ENCODE measurements at regions not wholly inside any gene's neighbourhood (a gene's known extent, or its start where the extent isn't known, plus 50 kb on each side); places are given as distances from the start of the nearest gene placed in this dataset.
"Not testable (repeated sequence)": the region's sequence is repeated elsewhere in the genome, so short reads cannot be mapped to it uniquely, and the experiment has no call there.

DNA sequence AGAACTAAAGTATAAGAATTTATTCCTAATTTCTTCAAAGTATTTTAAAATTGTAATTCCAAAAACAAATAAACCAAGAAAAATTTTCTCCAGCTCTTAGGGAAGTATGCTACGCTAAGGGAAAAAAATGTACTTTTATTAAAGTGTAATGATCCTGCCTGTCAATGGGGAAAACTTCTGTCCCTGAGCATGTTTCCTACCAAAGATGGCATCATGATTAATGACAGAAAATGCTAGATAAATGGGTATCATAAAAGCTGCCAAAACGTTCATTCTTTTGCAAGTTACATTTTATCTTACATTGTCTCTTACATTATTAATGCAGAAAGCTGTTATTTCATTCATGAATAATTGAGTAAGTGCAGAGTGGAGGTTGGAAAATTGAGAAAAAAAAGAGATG lies 443.4 kb downstream of the TECRL start:
- no peaks in the 10 kb centered on the region for H3K27me3 ChIP-seq (replicated peaks; ENCODE audit: control insufficient read depth, insufficient read depth, low read length)
- no peaks in the 10 kb centered on the region for H3K36me3 ChIP-seq (ENCODE audit: control insufficient read depth, insufficient read depth, low read length)
- no peak overlapping the region for H3K4me3 ChIP-seq (replicated peaks; ENCODE audit: low read depth, low read length)
- no peak for DNase-seq (ENCODE audit: extremely low read depth, insufficient read length)
- TF ChIP-seq, protein P1, sequence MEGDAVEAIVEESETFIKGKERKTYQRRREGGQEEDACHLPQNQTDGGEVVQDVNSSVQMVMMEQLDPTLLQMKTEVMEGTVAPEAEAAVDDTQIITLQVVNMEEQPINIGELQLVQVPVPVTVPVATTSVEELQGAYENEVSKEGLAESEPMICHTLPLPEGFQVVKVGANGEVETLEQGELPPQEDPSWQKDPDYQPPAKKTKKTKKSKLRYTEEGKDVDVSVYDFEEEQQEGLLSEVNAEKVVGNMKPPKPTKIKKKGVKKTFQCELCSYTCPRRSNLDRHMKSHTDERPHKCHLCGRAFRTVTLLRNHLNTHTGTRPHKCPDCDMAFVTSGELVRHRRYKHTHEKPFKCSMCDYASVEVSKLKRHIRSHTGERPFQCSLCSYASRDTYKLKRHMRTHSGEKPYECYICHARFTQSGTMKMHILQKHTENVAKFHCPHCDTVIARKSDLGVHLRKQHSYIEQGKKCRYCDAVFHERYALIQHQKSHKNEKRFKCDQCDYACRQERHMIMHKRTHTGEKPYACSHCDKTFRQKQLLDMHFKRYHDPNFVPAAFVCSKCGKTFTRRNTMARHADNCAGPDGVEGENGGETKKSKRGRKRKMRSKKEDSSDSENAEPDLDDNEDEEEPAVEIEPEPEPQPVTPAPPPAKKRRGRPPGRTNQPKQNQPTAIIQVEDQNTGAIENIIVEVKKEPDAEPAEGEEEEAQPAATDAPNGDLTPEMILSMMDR (IDR thresholded peaks at IDR 0.05; ENCODE audit: insufficient read depth, low read length, poor library complexity, severe bottlenecking): no peak

DNA sequence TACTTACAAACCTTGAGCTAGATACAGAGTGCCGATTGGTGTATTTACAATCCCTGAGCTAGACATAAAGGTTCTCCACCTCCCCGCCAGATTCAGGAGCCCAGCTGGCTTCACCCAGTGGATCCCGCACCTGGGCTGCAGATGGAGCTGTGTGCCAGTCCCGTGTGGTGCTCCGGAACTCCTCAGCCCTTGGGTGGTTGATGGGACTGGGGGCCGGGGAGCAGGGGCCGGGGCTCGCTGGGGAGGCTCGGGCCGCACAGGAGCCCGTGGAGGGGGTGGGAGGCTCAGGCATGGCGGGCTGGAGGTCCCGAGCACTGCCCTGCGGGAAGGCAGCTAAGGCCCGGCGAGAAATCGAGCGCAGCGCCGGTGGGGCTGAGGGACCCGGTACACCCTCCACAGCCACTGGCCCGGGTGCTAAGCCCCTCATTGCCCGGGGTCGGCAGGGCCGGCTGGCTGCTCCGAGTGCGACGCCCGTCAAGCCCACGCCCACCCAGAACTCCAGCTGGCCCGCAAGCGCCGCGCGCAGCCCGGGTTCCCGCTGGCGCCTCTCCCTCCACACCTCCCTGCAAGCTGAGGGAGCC lies 466.5 kb downstream of the TECRL start:
- not testable (repeated sequence) for DNase-seq (ENCODE audit: extremely low read depth, insufficient read length); H3K27me3 ChIP-seq (replicated peaks; ENCODE audit: control insufficient read depth, insufficient read depth, low read length); H3K4me3 ChIP-seq (replicated peaks; ENCODE audit: low read depth, low read length); H3K36me3 ChIP-seq (ENCODE audit: control insufficient read depth, insufficient read depth, low read length)

DNA sequence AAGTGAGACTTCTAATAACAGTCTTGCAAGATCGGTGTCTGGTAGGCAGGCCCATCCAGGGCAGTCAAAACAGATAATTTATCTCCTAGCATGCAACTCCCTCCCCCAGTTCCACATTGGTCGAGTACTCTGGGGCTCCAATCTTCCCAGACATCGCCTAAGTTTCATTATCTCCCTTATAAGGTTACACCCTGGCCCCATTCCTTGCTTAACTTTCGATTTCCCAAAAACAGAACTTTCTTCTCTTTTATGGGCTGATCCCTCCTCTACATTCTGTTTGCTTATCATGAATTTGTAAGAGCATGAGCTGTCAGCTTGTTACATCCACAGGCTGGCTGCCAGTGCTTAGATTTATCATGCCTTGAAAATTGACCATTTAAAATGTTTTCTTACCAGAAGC lies 471.3 kb downstream of the TECRL start:
- TF ChIP-seq, protein P1 (IDR thresholded peaks at IDR 0.05; ENCODE audit: insufficient read depth, low read length, poor library complexity, severe bottlenecking): no peak

DNA sequence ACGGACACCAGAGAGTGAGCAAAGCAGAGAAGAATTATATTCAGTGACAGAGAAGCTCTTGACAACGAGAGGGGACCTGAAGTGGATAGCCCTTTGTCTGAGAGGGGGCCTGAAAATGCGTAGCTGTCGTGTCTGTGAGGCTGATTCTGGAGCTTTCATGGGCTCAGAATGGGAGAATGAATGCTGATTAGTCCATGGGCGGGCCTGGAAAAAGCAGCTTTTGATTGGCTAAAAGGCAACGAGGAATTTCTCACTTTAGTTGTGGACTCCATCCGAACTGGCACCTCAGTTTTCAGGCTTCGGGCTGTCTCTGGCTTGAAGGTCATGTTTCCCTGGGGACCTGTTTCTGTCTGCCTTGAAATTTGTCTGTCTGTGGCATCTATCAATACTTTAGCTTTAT lies 487.1 kb downstream of the TECRL start:
- Histone ChIP-seq H3K4me3 (replicated peaks; ENCODE audit: low read depth, low read length) (no peak overlapping the region), H3K27me3 (replicated peaks; ENCODE audit: control insufficient read depth, insufficient read depth, low read length) (no peaks in the 10 kb centered on the region), H3K36me3 (ENCODE audit: control insufficient read depth, insufficient read depth, low read length) (no peaks in the 10 kb centered on the region)
- TF ChIP-seq, protein P1 (IDR thresholded peaks at IDR 0.05; ENCODE audit: insufficient read depth, low read length, poor library complexity, severe bottlenecking): no peak
- no peak for DNase-seq (ENCODE audit: extremely low read depth, insufficient read length)

More for the DNA sequence above, 471.3 kb downstream of the TECRL start:
- H3K4me3 ChIP-seq (replicated peaks; ENCODE audit: low read depth, low read length): no peak overlapping the region
- H3K36me3 ChIP-seq (ENCODE audit: control insufficient read depth, insufficient read depth, low read length): no peaks in the 10 kb centered on the region
- no peaks in the 10 kb centered on the region for H3K27me3 ChIP-seq (replicated peaks; ENCODE audit: control insufficient read depth, insufficient read depth, low read length)
- no peak for DNase-seq (ENCODE audit: extremely low read depth, insufficient read length)

DNA sequence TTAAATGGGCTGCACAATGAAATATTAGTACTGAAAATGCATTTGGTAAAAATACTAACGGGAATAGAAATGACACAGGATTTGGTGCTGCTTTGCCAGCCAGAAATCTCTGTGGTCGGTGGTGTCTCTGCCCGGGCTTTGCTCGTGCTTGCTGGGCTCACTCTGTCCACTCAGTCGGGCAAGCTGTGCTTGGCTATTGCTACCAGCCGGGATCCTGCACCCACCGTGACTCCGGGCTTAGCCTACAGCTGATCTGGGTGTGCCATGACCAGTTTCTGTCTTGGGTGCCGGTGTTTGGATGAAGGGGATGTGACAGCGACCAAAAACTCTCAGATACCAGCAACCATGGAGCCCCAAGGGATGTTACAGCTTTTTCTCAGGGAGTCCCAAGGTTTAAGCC lies 487.7 kb downstream of the TECRL start:
- DNase-seq (ENCODE audit: extremely low read depth, insufficient read length): no peak
- no peaks in the 10 kb centered on the region for H3K36me3 ChIP-seq (ENCODE audit: control insufficient read depth, insufficient read depth, low read length)
- TF ChIP-seq, protein P1 (IDR thresholded peaks at IDR 0.05; ENCODE audit: insufficient read depth, low read length, poor library complexity, severe bottlenecking): no peak
- no peak overlapping the region for H3K4me3 ChIP-seq (replicated peaks; ENCODE audit: low read depth, low read length)
- no peaks in the 10 kb centered on the region for H3K27me3 ChIP-seq (replicated peaks; ENCODE audit: control insufficient read depth, insufficient read depth, low read length)

DNA sequence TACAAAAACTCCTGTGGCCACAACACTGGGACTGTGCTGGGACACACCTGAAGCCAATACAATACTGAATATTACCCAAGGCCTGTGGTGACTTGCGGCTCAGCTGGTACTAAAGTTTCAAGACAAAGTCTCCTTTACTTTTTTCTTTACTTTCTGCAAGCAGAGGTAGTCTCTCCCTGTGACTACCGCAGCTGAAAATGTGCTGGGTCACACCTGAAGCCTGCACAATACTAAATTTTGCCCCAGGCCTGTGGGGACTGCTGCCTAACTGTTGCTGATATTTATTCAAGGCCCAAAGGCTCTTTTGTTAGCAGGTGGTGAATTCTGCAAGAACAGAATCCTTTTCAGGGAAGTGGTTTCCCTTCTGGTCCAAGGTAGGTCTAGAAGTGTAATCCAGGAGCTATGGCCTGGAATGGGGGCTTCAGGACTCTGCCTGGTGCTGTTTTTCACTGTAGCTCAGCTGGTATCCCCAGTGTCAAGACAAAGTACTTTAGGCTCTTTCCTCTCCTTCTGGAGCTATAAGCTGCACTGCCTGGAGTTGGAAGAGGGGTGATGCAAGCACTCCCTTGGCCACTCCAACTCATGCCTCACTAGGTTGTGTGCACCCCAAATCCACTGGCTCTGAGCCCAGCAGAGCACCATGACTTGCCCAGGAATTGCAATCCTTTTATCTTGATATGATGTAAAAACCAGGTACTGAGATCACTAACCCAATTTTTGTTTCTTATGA lies 489.4 kb downstream of the TECRL start:
- Histone ChIP-seq H3K4me3 (replicated peaks; ENCODE audit: low read depth, low read length) (no peak overlapping the region), H3K36me3 (ENCODE audit: control insufficient read depth, insufficient read depth, low read length) (no peaks in the 10 kb centered on the region), H3K27me3 (replicated peaks; ENCODE audit: control insufficient read depth, insufficient read depth, low read length) (no peaks in the 10 kb centered on the region)
- no peak for DNase-seq (ENCODE audit: extremely low read depth, insufficient read length)
- TF ChIP-seq, protein P1 (IDR thresholded peaks at IDR 0.05; ENCODE audit: insufficient read depth, low read length, poor library complexity, severe bottlenecking): no peak

Measured in GM06990 (cell line).